GM12873 (cell line): ENCODE measurements at regions not wholly inside any gene's neighbourhood (a gene's known extent, or its start where the extent isn't known, plus 50 kb on each side); places are given as distances from the start of the nearest gene placed in this dataset.

Experiments used
- TF ChIP-seq, protein P1 (sequence below): IDR thresholded peaks from 2 replicates; pipeline ENCODE4 v1.5.1; 2012; ENCODE audit warnings: low read depth, mild to moderate bottlenecking, moderate library complexity, low read length, control low read depth; ENCODE audit not compliant: insufficient read depth; ENCODE audit errors: missing control alignments

DNA sequence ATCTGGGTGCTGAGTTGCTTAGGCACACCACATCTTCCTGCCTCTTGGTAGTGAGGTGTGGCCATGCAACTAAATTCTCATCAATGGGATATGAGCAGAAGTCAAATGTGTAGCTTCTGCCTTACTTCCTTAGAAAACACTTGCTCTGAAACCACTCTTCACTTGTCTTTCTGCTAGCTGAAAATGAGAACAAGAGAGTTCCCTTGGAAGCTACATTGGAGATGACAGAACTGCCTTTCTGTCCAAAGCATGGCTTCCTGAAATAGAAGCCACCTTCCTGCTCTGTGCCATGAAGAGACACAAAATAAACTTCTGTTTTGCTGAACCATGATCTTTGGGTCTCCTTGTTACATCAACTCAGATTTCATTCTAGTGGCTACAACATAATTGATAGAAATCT lies 659.9 kb downstream of the IRS1 start:
- TF ChIP-seq, protein P1, sequence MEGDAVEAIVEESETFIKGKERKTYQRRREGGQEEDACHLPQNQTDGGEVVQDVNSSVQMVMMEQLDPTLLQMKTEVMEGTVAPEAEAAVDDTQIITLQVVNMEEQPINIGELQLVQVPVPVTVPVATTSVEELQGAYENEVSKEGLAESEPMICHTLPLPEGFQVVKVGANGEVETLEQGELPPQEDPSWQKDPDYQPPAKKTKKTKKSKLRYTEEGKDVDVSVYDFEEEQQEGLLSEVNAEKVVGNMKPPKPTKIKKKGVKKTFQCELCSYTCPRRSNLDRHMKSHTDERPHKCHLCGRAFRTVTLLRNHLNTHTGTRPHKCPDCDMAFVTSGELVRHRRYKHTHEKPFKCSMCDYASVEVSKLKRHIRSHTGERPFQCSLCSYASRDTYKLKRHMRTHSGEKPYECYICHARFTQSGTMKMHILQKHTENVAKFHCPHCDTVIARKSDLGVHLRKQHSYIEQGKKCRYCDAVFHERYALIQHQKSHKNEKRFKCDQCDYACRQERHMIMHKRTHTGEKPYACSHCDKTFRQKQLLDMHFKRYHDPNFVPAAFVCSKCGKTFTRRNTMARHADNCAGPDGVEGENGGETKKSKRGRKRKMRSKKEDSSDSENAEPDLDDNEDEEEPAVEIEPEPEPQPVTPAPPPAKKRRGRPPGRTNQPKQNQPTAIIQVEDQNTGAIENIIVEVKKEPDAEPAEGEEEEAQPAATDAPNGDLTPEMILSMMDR = no peak

DNA sequence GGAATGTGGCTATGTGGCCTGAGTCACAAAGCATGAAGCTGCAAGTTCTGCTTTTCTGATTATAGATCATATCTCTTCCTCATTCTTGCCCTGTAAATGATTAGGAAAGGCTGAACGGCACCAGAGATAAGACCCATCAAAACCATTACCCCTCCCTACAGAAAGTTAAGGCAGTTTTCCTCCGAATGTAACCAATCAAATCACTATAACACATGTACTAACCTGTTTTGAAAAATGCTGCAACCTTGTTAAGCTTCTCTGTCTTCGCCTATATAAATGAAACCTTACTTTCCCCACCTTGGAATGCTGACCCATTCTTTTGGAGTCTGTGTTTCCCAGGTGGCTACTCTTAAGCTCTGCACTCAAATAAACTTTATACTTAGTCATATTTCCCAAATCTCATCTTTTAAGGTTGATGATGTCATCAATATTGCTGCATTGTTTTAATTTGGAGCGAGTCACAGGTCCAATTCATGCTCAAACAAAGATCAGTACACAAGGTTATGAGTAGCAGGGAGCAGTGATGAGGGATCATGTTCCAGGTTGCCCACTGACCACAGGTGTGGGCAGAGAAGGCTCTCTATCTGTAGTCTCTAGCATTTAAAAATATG lies 662.3 kb downstream of the IRS1 start:
- TF ChIP-seq, protein P1 = no peak

DNA sequence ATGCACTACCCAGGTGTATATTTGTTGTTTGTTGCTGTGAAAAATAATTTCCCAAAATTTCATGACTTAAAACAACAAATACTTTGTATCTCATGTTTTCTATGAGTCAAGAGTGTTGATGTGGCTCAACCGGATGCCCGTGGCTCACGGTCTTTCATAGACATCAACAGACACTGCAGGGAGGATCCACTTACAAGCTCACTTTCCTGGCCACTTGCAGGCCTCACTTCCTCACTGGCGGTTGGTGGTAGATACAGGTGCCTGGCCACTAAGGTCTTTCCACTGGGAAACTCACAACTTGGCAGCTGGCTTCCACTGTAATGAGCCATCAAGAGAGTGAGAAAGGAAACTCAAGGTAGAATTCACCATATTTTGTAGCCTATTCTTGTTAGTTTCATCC lies 662.9 kb downstream of the IRS1 start:
- TF ChIP-seq, protein P1 = no peak

DNA sequence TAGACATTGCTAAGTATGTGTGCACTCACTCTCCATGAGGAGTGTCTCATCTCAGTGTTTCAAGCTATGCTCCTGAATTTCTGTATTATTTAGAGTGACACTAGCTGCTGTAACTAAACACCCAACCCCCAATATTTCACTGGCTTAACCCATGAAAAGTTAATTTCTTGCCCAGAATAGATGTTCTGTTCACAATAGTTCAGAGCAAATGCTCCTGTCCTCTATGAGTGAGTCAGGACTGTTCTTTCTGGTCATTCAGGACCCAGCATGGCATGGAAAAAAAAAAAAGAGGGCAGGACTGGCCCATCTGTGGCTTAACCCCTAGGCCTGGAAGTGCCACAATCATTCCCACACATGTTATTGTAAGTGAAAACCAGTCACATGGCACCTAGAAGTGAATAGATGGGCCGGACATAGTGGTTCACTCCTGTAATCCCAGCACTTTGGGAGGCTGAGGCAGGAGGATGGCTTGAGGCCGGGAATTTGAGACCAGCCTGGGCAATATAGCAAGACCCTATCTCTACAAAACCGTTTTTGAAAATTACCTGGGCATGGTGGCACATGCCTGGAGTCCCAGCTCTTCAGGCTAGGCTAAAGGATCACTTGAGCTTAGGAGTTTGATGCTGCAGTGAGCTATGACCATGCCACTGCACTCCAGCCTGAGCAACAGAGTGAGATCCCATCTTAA lies 663.6 kb downstream of the IRS1 start:
- TF ChIP-seq, protein P1 = no peak

DNA sequence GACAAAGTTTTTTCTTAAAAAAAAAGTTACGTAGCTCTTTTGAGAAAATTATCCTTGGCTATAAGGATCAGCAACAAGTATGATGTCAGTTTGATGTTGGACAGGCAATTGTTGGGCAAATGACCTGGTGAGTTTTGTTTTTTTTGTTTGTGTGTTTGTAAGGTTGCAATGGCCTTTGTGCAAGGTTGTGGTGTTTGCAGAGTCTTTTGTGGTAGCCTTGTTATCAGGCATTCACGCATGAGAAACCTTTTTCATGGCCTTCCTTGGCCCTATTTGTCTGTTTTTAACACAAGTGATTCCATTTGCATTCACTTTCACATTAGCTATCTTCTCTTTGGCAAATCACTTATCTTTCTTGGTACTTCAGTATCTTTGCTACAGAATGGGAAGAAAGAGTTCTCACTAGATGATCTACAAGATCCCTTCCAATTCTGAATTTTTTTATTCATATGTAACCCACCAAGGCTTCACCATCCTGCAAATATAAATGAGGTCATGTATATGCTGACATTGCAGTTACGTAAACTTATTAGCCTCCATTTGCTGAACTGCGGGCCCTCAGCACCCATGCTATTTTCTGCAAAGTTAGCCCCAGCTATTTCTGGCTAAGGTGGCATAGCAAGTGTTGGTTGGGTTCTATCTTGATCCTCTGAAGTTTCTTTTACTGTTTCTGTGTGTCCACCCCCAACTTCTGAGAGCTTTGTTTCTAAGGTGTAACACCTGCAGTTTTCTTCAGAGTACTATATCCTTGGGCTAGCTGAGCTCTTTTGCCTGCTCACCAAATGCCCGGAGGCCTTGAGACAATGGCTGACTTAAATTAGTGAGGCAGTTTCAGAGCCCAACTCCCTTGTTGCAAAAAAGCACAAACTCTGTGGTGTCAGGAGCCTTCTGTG lies 667.1 kb downstream of the IRS1 start:
- TF ChIP-seq, protein P1 = no peak

DNA sequence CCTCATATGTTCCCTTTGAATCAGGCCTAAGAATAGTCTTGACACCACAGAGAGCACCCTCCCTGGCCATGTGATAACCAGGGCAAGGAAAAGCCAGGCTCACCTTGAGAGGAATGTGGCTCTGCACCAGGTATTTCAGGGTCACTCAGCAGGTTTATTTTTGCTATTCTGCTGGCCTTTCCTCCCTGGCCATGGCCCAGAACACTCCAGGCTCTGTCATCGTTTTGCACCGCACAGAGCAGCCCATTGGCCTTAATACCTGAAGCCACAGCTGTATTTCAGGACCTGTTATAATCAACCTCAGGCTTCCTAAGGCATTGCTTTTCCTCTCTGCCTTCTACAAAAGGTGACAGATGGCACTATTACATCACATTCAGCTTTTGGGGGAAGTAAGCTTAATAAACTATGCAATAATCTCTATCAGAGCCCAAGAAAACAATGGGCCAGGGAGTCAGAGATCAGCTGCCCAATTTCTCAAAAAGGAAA lies 668.3 kb downstream of the IRS1 start:
- TF ChIP-seq, protein P1 = no peak

DNA sequence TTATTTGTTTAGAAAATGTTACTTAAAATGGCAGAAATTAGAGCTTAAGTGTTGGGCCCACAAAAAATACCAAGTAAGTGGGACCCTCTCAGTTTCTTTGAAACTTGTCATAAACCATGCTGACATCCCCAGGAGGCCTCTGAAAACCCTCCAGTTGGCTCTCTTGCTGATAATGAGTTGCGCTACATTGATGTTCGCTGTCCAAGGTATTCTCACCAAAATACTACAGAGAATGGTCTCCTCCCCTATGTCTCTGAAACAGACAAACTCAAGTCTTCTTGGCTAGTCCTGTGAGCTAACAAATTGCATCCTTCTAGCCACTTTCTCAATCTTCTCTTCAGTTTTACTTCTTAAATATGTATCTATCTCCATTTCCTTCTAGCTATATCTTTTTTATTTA lies 669.4 kb downstream of the IRS1 start:
- TF ChIP-seq, protein P1 = no peak
